SK-N-SH (cell line): ENCODE measurements at regions not wholly inside any gene's neighbourhood (a gene's known extent, or its start where the extent isn't known, plus 50 kb on each side); places are given as distances from the start of the nearest gene placed in this dataset.

Source experiments
- CTCF ChIA-PET: fragments of 300-600, 350-600 bp; formaldehyde crosslinking; extraction: SDS; loops from one replicate; lab custom pipeline; 2021; lab: Yijun Ruan, JAX
- POLR2A ChIA-PET: fragments of 350-600 bp; sonication (Branson Sonifier 250); formaldehyde crosslinking; extraction: SDS; loops from one replicate; lab custom pipeline; 2020; ENCODE audit warnings: antibody characterized with exemption, inconsistent platforms; lab: Yijun Ruan, JAX
- DNase-seq: peaks from one replicate; pipeline ENCODE4 v3.0.0; 2012
- H2AFZ ChIP-seq: fragments of 200-600 bp; sonication (generic); 2 replicates; pipeline ENCODE4 v1.8.1; 2016; ENCODE audit warnings: antibody characterized with exemption, mild to moderate bottlenecking, low read depth
- H3F3A ChIP-seq: fragments of 200-600 bp; sonication (generic); replicated peaks from 2 replicates; pipeline ENCODE3; 2016; ENCODE audit warnings: antibody characterized with exemption, mild to moderate bottlenecking; ENCODE audit not compliant: insufficient read depth
- H3K27ac ChIP-seq, 2 experiments: fragments of 200-500 bp in 1 of 2; fragments of 200-600 bp in 1 of 2; sonication (Bioruptor generic) in 1 of 2; sonication (generic), shearing (Covaris generic) in 1 of 2; 2 replicates each; pipeline versions ENCODE4 v1.5.1 to v1.6.1; 2014 to 2016; ENCODE audit warnings: low read depth in 2 of 2, inconsistent platforms in 1 of 2, low read length in 1 of 2, mild to moderate bottlenecking in 1 of 2, mixed read lengths in 1 of 2
- H3K27me3 ChIP-seq: fragments of 200-600 bp; sonication (generic), shearing (Covaris generic); 2 replicates; pipeline ENCODE4 v1.6.1; 2016; ENCODE audit warnings: mixed run types; ENCODE audit not compliant: insufficient read depth
- H3K36me3 ChIP-seq, 2 experiments: fragments of 200-500 bp in 1 of 2; fragments of 200-600 bp in 1 of 2; sonication (Bioruptor generic) in 1 of 2; sonication (generic) in 1 of 2; replicated peaks in 1 of 2; 2 replicates each; pipeline versions ENCODE3 to v1.5.1; 2014 to 2016; ENCODE audit warnings: low read length in 1 of 2, mild to moderate bottlenecking in 1 of 2; ENCODE audit not compliant: insufficient read depth in 2 of 2, control insufficient read depth in 1 of 2
- H3K4me1 ChIP-seq, 2 experiments: fragments of 200-500 bp in 1 of 2; fragments of 200-600 bp in 1 of 2; sonication (Bioruptor generic) in 1 of 2; sonication (generic), shearing (Covaris generic) in 1 of 2; 2 replicates each; pipeline versions ENCODE4 v1.5.1 to v1.6.1; 2014 to 2016; ENCODE audit warnings: low read depth in 1 of 2, low read length in 1 of 2, mixed run types in 1 of 2; ENCODE audit not compliant: insufficient read depth in 2 of 2, control insufficient read depth in 1 of 2
- H3K4me2 ChIP-seq: fragments of 200-600 bp; sonication (generic), shearing (Covaris generic); 2 replicates; pipeline ENCODE4 v1.6.1; 2017; ENCODE audit warnings: mixed run types
- H3K4me3 ChIP-seq, 2 experiments: fragments of 200-500 bp in 1 of 2; fragments of 200-600 bp in 1 of 2; sonication (Bioruptor generic) in 1 of 2; sonication (generic), shearing (Covaris generic) in 1 of 2; 2 replicates each; pipeline versions ENCODE4 v1.5.1 to v1.8.1; 2014 to 2016; ENCODE audit warnings: low read depth in 2 of 2, inconsistent platforms in 1 of 2, low read length in 1 of 2, mild to moderate bottlenecking in 1 of 2, mixed read lengths in 1 of 2, moderate library complexity in 1 of 2
- H3K79me2 ChIP-seq: fragments of 200-600 bp; sonication (generic); 2 replicates; pipeline ENCODE4 v1.8.1; 2017; ENCODE audit warnings: mild to moderate bottlenecking; ENCODE audit not compliant: insufficient read depth
- H3K9ac ChIP-seq: fragments of 200-600 bp; sonication (generic); 2 replicates; pipeline ENCODE4 v1.6.1; 2017; ENCODE audit warnings: mixed run types
- H3K9me2 ChIP-seq: fragments of 200-600 bp; sonication (generic); 2 replicates; pipeline ENCODE4 v1.6.1; 2017; ENCODE audit warnings: mixed run types
- H3K9me3 ChIP-seq: fragments of 200-600 bp; sonication (generic); 2 replicates; pipeline ENCODE4 v1.6.1; 2017; ENCODE audit warnings: mixed run types, mild to moderate bottlenecking, moderate library complexity
- H4K20me1 ChIP-seq: fragments of 200-600 bp; sonication (generic); 2 replicates; pipeline ENCODE4 v1.6.1; 2017; ENCODE audit warnings: mild to moderate bottlenecking, mixed run types; ENCODE audit not compliant: insufficient read depth
- ELF1 ChIP-seq: IDR thresholded peaks from 2 replicates; pipeline ENCODE4 v1.4.0; 2012
- EP300 ChIP-seq, 2 experiments: IDR thresholded peaks; 2 replicates each; pipeline versions ENCODE4 v1.4.0 to v1.6.1; 2012; ENCODE audit warnings: borderline replicate concordance in 1 of 2, low read depth in 1 of 2, low read length in 1 of 2
- FOXJ3 ChIP-seq: sonication (generic); formaldehyde crosslinking; IDR thresholded peaks from 2 replicates; pipeline ENCODE4 v1.5.1; 2020; ENCODE audit warnings: mild to moderate bottlenecking, missing genetic modification reagents
- FOXM1 ChIP-seq: IDR thresholded peaks from 2 replicates; pipeline ENCODE4 v1.4.0; 2012; ENCODE audit warnings: low read depth, mild to moderate bottlenecking
- GABPA ChIP-seq: IDR thresholded peaks from 2 replicates; pipeline ENCODE4 v1.4.0; 2012; ENCODE audit warnings: low read depth, mild to moderate bottlenecking
- GATA2 ChIP-seq: sonication (generic); formaldehyde crosslinking; IDR thresholded peaks from 2 replicates; pipeline ENCODE4 v1.5.0; 2020; ENCODE audit warnings: mild to moderate bottlenecking, missing genetic modification reagents
- JUND ChIP-seq: IDR thresholded peaks from 2 replicates; pipeline ENCODE4 v1.4.0; 2012
- MEF2A ChIP-seq: IDR thresholded peaks from 2 replicates; pipeline ENCODE4 v1.4.0; 2012; ENCODE audit warnings: low read depth, borderline replicate concordance
- NFIC ChIP-seq: IDR thresholded peaks from 2 replicates; pipeline ENCODE4 v1.4.0; 2012; ENCODE audit warnings: borderline replicate concordance
- POLR2AphosphoS5 ChIP-seq: IDR thresholded peaks from 2 replicates; pipeline ENCODE4 v1.6.1; 2012; ENCODE audit warnings: low read depth, low read length
- RAD21 ChIP-seq: IDR thresholded peaks from 2 replicates; pipeline ENCODE4 v1.6.1; 2012; ENCODE audit warnings: mild to moderate bottlenecking, low read length
- RCOR1 ChIP-seq: fragments of 150-350 bp; IDR thresholded peaks from 2 replicates; pipeline ENCODE4 v1.6.1; 2017; ENCODE audit warnings: antibody characterized with exemption, low read length
- RFX5 ChIP-seq: IDR thresholded peaks from 2 replicates; pipeline ENCODE4 v1.6.1; 2012; ENCODE audit warnings: mild to moderate bottlenecking, improper control_type of control experiment, low read length
- RXRA ChIP-seq: IDR thresholded peaks from 2 replicates; pipeline ENCODE4 v1.4.0; 2012; ENCODE audit warnings: low read depth, mild to moderate bottlenecking, borderline replicate concordance
- SIN3A ChIP-seq: IDR thresholded peaks from 2 replicates; pipeline ENCODE4 v1.6.1; 2012; ENCODE audit warnings: low read depth, mild to moderate bottlenecking, low read length, moderate library complexity, borderline replicate concordance
- SMC3 ChIP-seq: IDR thresholded peaks from 2 replicates; pipeline ENCODE4 v1.6.1; 2012; ENCODE audit warnings: low read depth, low read length, improper control_type of control experiment
- TCF12 ChIP-seq: IDR thresholded peaks from 2 replicates; pipeline ENCODE4 v1.4.0; 2012
- USF2 ChIP-seq: fragments of 150-350 bp; IDR thresholded peaks from 2 replicates; pipeline ENCODE4 v1.6.1; 2017; ENCODE audit warnings: antibody characterized with exemption, low read length, low read depth, borderline replicate concordance
- YY1 ChIP-seq: IDR thresholded peaks from 2 replicates; pipeline ENCODE4 v1.4.0; 2012; ENCODE audit warnings: low read depth, mild to moderate bottlenecking
- WGBS: methylation state at CpG from one replicate; pipeline ENCODE4 v1.1.6; 2017; ENCODE audit warnings: low lambda C conversion rate; 5-methylcytosine and 5-hydroxymethylcytosine counted together
- TF ChIP-seq, protein P1 (sequence below): fragments of 200-600 bp; sonication (generic); IDR thresholded peaks from 2 replicates; pipeline ENCODE4 v1.6.1; 2017; ENCODE audit warnings: antibody characterized with exemption, mild to moderate bottlenecking, moderate library complexity
- TF ChIP-seq, protein P2 (sequence below): fragments of 150-350 bp; IDR thresholded peaks from 2 replicates; pipeline ENCODE4 v1.6.1; 2016; ENCODE audit warnings: mild to moderate bottlenecking, low read depth, low read length
- TF ChIP-seq, protein P3 (sequence below): IDR thresholded peaks from 2 replicates; pipeline ENCODE4 v1.6.1; 2012; ENCODE audit warnings: mild to moderate bottlenecking, low read depth, low read length, moderate library complexity
- TF ChIP-seq, protein P4 (sequence below): IDR thresholded peaks from 2 replicates; pipeline ENCODE4 v1.4.0; 2012; ENCODE audit warnings: low read depth

DNA sequence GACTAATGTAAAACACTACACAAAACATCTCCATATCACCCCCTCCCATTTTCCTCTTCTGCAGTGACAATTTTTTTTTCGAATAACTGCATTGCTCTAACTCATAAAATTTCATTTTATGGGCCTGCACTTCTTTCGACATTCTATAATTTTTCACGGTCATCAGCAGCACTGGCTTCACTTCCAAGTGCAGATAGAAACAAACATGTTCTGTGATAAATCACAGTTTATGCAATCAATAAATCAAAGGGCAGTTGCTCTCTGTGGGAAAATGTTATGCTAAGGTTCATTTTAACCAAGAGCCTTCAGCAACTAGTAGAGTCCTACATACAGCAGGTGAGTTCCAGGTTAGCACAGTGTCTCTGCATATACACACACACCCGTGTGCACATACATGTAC is 100.1 kb downstream of the GPAM start:
- POLR2A ChIA-PET, result no interaction called here
- WGBS, result 41% methylated on average over 4 of the region's 4 CpGs
- no peak for TF ChIP-seq SMC3
- no peak for TF ChIP-seq YY1
- TF ChIP-seq EP300 (IDR thresholded peaks at IDR 0.05; ENCODE audit: borderline replicate concordance in 1 of 2, low read depth in 1 of 2, low read length in 1 of 2), result no peak
- no peak for TF ChIP-seq FOXJ3
- TF ChIP-seq RXRA, result no peak
- no peak for TF ChIP-seq POLR2AphosphoS5
- no peak for TF ChIP-seq RCOR1
- TF ChIP-seq RFX5, result no peak
- TF ChIP-seq, protein P1, sequence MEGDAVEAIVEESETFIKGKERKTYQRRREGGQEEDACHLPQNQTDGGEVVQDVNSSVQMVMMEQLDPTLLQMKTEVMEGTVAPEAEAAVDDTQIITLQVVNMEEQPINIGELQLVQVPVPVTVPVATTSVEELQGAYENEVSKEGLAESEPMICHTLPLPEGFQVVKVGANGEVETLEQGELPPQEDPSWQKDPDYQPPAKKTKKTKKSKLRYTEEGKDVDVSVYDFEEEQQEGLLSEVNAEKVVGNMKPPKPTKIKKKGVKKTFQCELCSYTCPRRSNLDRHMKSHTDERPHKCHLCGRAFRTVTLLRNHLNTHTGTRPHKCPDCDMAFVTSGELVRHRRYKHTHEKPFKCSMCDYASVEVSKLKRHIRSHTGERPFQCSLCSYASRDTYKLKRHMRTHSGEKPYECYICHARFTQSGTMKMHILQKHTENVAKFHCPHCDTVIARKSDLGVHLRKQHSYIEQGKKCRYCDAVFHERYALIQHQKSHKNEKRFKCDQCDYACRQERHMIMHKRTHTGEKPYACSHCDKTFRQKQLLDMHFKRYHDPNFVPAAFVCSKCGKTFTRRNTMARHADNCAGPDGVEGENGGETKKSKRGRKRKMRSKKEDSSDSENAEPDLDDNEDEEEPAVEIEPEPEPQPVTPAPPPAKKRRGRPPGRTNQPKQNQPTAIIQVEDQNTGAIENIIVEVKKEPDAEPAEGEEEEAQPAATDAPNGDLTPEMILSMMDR, result no peak
- TF ChIP-seq, protein P2, sequence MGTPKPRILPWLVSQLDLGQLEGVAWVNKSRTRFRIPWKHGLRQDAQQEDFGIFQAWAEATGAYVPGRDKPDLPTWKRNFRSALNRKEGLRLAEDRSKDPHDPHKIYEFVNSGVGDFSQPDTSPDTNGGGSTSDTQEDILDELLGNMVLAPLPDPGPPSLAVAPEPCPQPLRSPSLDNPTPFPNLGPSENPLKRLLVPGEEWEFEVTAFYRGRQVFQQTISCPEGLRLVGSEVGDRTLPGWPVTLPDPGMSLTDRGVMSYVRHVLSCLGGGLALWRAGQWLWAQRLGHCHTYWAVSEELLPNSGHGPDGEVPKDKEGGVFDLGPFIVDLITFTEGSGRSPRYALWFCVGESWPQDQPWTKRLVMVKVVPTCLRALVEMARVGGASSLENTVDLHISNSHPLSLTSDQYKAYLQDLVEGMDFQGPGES, result no peak
- no peak for TF ChIP-seq MEF2A
- TF ChIP-seq FOXM1, result no peak
- TF ChIP-seq TCF12, result no peak
- no peak for TF ChIP-seq USF2
- Histone ChIP-seq H3K9me2 (no peaks in the 10 kb centered on the region), H3K27me3 (no peaks in the 10 kb centered on the region), H3K27ac (no peak overlapping the region), H3K9ac (no peak overlapping the region), H3K4me1 (peaks cover 0 to 12% of the 10 kb centered on the region in 2 experiments; a peak in 2 of 4 replicates), H3K4me2 (no peak overlapping the region), H3F3A (no peaks in the 10 kb centered on the region), H2AFZ (no peak overlapping the region), H3K36me3 (no peaks in the 10 kb centered on the region), H3K4me3 (no peak overlapping the region), H3K79me2 (no peaks in the 10 kb centered on the region), H3K9me3 (no peaks in the 10 kb centered on the region), H4K20me1 (no peaks in the 10 kb centered on the region)
- CTCF ChIA-PET, result interaction anchor here (1.0 to 2.2 kb wide), 2 partner anchors 12 to 16 kb away, joined by 3 to 9 read pairs; no protein-coding TSS in a partner anchor
- DNase-seq, result no peak

- Histone ChIP-seq H3K9me2 (no peaks in the 10 kb centered on the region), H3K27me3 (no peaks in the 10 kb centered on the region), H3K4me3 (no peak overlapping the region), H2AFZ (no peak overlapping the region), H3K36me3 (no peaks in the 10 kb centered on the region), H4K20me1 (no peaks in the 10 kb centered on the region), H3K9me3 (no peaks in the 10 kb centered on the region; the same call in 1 of the 2 replicates), H3F3A (no peaks in the 10 kb centered on the region), H3K9ac (no peak overlapping the region), H3K4me2 (no peak overlapping the region), H3K4me1 (peaks cover 0 to 7% of the 10 kb centered on the region in 2 experiments; a peak in 1 of 4 replicates), H3K27ac (no peak overlapping the region), H3K79me2 (no peaks in the 10 kb centered on the region)
- ChIA-PET POLR2A (no interaction called here), CTCF (interaction anchor here (0.8 to 1.4 kb wide), 4 partner anchors 9 to 49 kb away, joined by 3 to 5 read pairs (median 3); no protein-coding TSS in a partner anchor)
- WGBS, result 22% methylated on average over 10 of the region's 10 CpGs
- no peak for DNase-seq
- no peak for TF ChIP-seq RCOR1
- no peak for TF ChIP-seq SIN3A
- TF ChIP-seq RAD21, result no peak
- no peak for TF ChIP-seq ELF1
- TF ChIP-seq RXRA, result no peak
- no peak for TF ChIP-seq EP300 (IDR thresholded peaks at IDR 0.05; ENCODE audit: borderline replicate concordance in 1 of 2, low read depth in 1 of 2, low read length in 1 of 2)
- no peak for TF ChIP-seq NFIC
- TF ChIP-seq, protein P3, sequence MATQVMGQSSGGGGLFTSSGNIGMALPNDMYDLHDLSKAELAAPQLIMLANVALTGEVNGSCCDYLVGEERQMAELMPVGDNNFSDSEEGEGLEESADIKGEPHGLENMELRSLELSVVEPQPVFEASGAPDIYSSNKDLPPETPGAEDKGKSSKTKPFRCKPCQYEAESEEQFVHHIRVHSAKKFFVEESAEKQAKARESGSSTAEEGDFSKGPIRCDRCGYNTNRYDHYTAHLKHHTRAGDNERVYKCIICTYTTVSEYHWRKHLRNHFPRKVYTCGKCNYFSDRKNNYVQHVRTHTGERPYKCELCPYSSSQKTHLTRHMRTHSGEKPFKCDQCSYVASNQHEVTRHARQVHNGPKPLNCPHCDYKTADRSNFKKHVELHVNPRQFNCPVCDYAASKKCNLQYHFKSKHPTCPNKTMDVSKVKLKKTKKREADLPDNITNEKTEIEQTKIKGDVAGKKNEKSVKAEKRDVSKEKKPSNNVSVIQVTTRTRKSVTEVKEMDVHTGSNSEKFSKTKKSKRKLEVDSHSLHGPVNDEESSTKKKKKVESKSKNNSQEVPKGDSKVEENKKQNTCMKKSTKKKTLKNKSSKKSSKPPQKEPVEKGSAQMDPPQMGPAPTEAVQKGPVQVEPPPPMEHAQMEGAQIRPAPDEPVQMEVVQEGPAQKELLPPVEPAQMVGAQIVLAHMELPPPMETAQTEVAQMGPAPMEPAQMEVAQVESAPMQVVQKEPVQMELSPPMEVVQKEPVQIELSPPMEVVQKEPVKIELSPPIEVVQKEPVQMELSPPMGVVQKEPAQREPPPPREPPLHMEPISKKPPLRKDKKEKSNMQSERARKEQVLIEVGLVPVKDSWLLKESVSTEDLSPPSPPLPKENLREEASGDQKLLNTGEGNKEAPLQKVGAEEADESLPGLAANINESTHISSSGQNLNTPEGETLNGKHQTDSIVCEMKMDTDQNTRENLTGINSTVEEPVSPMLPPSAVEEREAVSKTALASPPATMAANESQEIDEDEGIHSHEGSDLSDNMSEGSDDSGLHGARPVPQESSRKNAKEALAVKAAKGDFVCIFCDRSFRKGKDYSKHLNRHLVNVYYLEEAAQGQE, result no peak
- no peak for TF ChIP-seq JUND
- TF ChIP-seq GABPA, result no peak
- no peak for TF ChIP-seq GATA2
- TF ChIP-seq, protein P4, sequence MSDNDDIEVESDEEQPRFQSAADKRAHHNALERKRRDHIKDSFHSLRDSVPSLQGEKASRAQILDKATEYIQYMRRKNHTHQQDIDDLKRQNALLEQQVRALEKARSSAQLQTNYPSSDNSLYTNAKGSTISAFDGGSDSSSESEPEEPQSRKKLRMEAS, result no peak
These were observed 95.6 kb downstream of the GPAM start for GRCh38 chr10:112087953-112088456.
